ENCODE measurements at regions not wholly inside any gene's neighbourhood (a gene's known extent, or its start where the extent isn't known, plus 50 kb on each side); places are given as distances from the start of the nearest gene placed in this dataset.

- Histone ChIP-seq H3K4me3 (ENCODE audit: low read length) (peak overlapping the region; percentile 16; the same call in 1 of the 2 replicates), H3K36me3 (replicated peaks; ENCODE audit: low read depth, low read length) (no peaks in the 10 kb centered on the region), H2AFZ (ENCODE audit: low read depth, low read length) (peak overlapping the region; percentile 76), H3K9me3 (ENCODE audit: insufficient read depth, low read length) (no peaks in the 10 kb centered on the region), H3K9ac (ENCODE audit: low read length) (no peak overlapping the region), H3K79me2 (ENCODE audit: low read length) (no peaks in the 10 kb centered on the region), H3K27me3 (ENCODE audit: low read depth, low read length) (no peaks in the 10 kb centered on the region), H3K4me1 (ENCODE audit: low read length) (peaks cover 40% of the 10 kb centered on the region), H3K4me2 (ENCODE audit: low read length) (peak overlapping the region; percentile 50), H4K20me1 (ENCODE audit: insufficient read depth, low read length) (no peaks in the 10 kb centered on the region), H3K27ac (ENCODE audit: low read length) (no peak overlapping the region)
- TF ChIP-seq CTCF (IDR thresholded peaks at IDR 0.05; ENCODE audit: low read depth, low read length): peak; percentile 73
- TF ChIP-seq EZH2phosphoT487 (IDR thresholded peaks at IDR 0.05; ENCODE audit: low read depth): no peak
Observed at GRCh38 chr2:181304011-181304844, 153.0 kb upstream of the ITGA4 start.

GRCh38 chr2:181305301-181306123 is 151.7 kb upstream of the ITGA4 start:
- Histone ChIP-seq H3K4me3 (ENCODE audit: low read length) (no peak overlapping the region), H3K36me3 (replicated peaks; ENCODE audit: low read depth, low read length) (no peaks in the 10 kb centered on the region), H3K4me2 (ENCODE audit: low read length) (0 out of 2 replicates have a peak overlapping the region, but pooled peaks have one; percentile 16), H3K79me2 (ENCODE audit: low read length) (no peaks in the 10 kb centered on the region), H4K20me1 (ENCODE audit: insufficient read depth, low read length) (no peaks in the 10 kb centered on the region), H3K27me3 (ENCODE audit: low read depth, low read length) (no peaks in the 10 kb centered on the region), H3K9me3 (ENCODE audit: insufficient read depth, low read length) (no peaks in the 10 kb centered on the region), H3K27ac (ENCODE audit: low read length) (no peak overlapping the region), H3K9ac (ENCODE audit: low read length) (no peak overlapping the region), H2AFZ (ENCODE audit: low read depth, low read length) (no peak overlapping the region), H3K4me1 (ENCODE audit: low read length) (peaks cover 46% of the 10 kb centered on the region)
- TF ChIP-seq CTCF (IDR thresholded peaks at IDR 0.05; ENCODE audit: low read depth, low read length) (no peak), EZH2phosphoT487 (IDR thresholded peaks at IDR 0.05; ENCODE audit: low read depth) (no peak)

GRCh38 chr2:181306785-181307184 is 150.4 kb upstream of the ITGA4 start:
- no peak overlapping the region for H3K9ac ChIP-seq (ENCODE audit: low read length)
- peak overlapping the region; percentile 41 for H3K4me2 ChIP-seq (ENCODE audit: low read length)
- H3K4me1 ChIP-seq (ENCODE audit: low read length): peaks cover 47% of the 10 kb centered on the region
- H3K27ac ChIP-seq (ENCODE audit: low read length): no peak overlapping the region
- H4K20me1 ChIP-seq (ENCODE audit: insufficient read depth, low read length): no peaks in the 10 kb centered on the region
- H2AFZ ChIP-seq (ENCODE audit: low read depth, low read length): no peak overlapping the region
- H3K27me3 ChIP-seq (ENCODE audit: low read depth, low read length): no peaks in the 10 kb centered on the region
- no peaks in the 10 kb centered on the region for H3K79me2 ChIP-seq (ENCODE audit: low read length)
- TF ChIP-seq EZH2phosphoT487 (IDR thresholded peaks at IDR 0.05; ENCODE audit: low read depth) (no peak), CTCF (IDR thresholded peaks at IDR 0.05; ENCODE audit: low read depth, low read length) (no peak)
- H3K9me3 ChIP-seq (ENCODE audit: insufficient read depth, low read length): no peaks in the 10 kb centered on the region
- H3K36me3 ChIP-seq (replicated peaks; ENCODE audit: low read depth, low read length): no peaks in the 10 kb centered on the region
- H3K4me3 ChIP-seq (ENCODE audit: low read length): peak overlapping the region; percentile 6; the same call in 1 of the 2 replicates
